GM21528 (cell line): ENCODE measurements at regions not wholly inside any gene's neighbourhood (a gene's known extent, or its start where the extent isn't known, plus 50 kb on each side); places are given as distances from the start of the nearest gene placed in this dataset.

Experiments used
- ATAC-seq: cut with Tn5 transposase; IDR thresholded peaks from one replicate; pipeline ENCODE4 v1.9.1; 2021; ENCODE audit warnings: mild to moderate bottlenecking, moderate library complexity; ENCODE audit not compliant: unreplicated experiment, low FRiP score

DNA sequence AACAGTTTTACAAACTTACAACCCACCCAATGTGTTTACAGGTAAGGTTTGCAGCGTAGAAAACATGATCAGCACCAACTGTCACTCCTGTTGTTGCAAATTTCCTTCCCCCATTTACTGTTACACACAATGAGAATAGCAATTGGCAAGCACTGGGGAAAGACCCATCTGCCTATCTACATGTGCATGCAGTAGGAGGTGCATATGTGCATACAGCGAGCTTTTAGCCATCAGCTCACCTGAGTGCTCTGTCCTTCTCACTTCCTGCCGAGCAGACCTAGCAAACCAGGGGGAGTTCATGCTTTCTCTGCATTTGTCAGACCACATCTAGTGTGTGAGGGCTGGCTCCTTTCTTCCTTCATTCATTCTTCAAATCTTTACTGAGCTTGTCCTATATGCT is 49.9 kb upstream of the ARL4C start:
- ATAC-seq: no peak
